Pons (tissue), 1 donor: ENCODE measurements at regions not wholly inside any gene's neighbourhood (a gene's known extent, or its start where the extent isn't known, plus 50 kb on each side); places are given as distances from the start of the nearest gene placed in this dataset.

ENCODE experiments used
- DNase-seq: peaks from one replicate; pipeline ENCODE4 v3.0.0-alpha.2; 2016; ENCODE audit warnings: low spot score

GRCh38 chrX:43581888-43582539, 74.1 kb upstream of the MAOA start:
- DNase-seq, result no peak

DNA sequence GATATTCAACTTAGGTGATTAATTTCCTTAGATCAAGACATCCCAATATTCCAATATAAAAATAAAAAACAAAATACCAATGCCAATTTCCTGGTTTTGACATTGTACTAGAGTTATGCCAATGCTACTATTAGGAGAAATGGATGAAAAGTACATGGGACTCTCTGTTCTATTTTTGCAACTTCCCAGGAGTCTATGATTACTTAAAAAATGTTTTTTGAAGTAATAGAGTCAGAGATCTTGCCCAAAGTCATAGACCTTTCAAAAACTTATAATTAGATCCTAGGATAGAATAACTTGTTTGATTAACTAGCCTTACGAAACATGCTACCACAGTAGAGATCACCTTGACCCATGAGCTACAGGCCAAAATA, 73.6 kb upstream of the MAOA start:
- no peak for DNase-seq

GRCh38 chrX:43585922-43586321, 70.2 kb upstream of the MAOA start:
- DNase-seq, result no peak

- no peak for DNase-seq
Measured at GRCh38 chrX:43586830-43587229, 69.3 kb upstream of the MAOA start.

GRCh38 chrX:43589735-43590134, 66.4 kb upstream of the MAOA start:
- DNase-seq, result no peak

- DNase-seq, result no peak
Measured at GRCh38 chrX:43590150-43590549, 65.9 kb upstream of the MAOA start.

DNA sequence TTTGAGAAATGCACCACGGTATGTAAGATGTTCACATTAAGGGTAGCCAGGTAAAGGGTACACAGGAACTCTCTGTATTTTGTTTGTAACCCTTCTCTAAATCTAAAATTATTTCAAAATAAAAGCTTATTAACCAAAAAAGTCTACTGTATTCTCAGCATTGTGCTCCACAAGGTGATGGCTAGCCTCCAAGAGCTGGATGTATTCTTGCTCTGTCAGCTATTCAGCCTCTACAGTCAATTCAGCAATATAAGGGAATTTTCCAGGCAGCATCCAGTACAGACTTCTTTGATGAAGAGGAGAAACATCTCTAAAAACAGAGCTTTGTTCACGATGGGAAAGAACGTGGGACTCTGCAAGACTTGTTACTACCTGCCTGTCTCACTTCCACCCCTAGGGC, 63.5 kb upstream of the MAOA start:
- no peak for DNase-seq

DNA sequence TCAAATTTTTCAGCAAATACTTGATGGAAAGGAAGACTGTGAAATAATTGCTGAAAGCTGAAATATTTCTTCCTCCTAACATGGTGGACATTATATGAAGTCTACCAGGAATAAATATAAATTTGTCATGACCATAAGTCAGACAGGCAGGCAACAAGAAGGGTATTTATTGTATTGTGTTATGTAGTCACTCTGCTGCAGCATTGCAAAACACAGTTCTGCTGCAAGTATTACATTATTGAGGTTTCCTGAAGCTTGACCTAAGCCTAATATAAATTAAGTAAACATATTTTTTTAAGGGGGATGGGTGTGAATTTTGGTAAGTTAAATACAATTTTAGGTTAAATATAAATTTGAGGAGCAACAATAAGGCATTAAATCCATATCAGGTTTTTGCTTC, 60.2 kb upstream of the MAOA start:
- DNase-seq, result no peak

DNA sequence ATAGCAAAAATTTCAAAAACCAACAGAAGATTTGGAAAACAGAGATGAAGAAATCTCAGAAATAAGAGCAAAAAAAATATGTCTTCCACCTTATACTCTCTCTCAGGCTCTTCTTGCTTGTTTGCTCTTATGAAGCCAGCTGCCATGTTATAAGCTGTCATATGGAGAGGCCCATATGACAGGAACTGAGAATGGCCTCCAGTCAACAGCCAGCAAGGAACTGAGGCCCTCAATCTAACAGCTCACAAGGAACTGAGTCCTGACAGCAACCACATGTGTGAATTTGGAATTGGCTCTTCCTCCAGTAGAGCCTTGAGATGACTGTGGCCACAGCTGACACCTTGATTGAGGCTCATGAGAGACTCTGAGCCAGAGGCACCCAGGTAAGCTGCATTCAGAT, 51.3 kb upstream of the MAOA start:
- DNase-seq, result no peak

- DNase-seq, result no peak
Measured at GRCh38 chrX:43605351-43605750, 50.7 kb upstream of the MAOA start.
